Prostate gland (tissue), 2 donors: ENCODE measurements at regions not wholly inside any gene's neighbourhood (a gene's known extent, or its start where the extent isn't known, plus 50 kb on each side); places are given as distances from the start of the nearest gene placed in this dataset.

ENCODE experiments used
- POLR2A ChIP-seq: fragments of 450-650 bp; IDR thresholded peaks from one replicate; pipeline ENCODE4 v1.6.1; 2016; ENCODE audit warnings: antibody characterized with exemption, mild to moderate bottlenecking
- TF ChIP-seq, protein P1 (sequence below), 4 experiments: fragments of 200-600 bp in 2 of 4; fragments of 450-650 bp in 2 of 4; sonication (generic) in 2 of 4; IDR thresholded peaks; 1 replicate in 3 of 4; 2 replicates in 1 of 4; pipeline ENCODE4 v1.5.1; 2016 to 2019; ENCODE audit warnings: antibody characterized with exemption in 4 of 4, mild to moderate bottlenecking in 2 of 4, moderate library complexity in 2 of 4

DNA sequence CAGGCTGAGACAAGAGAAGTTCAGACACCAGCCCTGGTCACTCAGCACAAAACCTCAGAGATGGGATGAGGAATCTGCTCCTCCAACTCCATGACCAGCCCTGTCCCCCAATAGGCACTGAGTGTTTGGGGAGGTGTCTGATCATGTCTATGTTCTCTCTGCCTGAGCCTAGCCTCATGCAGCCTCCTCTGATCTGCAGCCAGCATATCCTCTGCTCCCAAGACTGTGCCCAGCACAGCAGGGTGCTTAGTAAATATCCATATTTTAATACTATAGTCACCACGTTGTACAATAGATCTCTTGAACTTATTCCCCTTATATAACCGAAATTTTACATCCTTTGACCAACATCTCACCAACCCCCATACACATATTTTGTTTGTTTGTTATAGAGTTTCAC lies 202.9 kb downstream of the MATN1 start:
- TF ChIP-seq POLR2A, result no peak
- TF ChIP-seq, protein P1, sequence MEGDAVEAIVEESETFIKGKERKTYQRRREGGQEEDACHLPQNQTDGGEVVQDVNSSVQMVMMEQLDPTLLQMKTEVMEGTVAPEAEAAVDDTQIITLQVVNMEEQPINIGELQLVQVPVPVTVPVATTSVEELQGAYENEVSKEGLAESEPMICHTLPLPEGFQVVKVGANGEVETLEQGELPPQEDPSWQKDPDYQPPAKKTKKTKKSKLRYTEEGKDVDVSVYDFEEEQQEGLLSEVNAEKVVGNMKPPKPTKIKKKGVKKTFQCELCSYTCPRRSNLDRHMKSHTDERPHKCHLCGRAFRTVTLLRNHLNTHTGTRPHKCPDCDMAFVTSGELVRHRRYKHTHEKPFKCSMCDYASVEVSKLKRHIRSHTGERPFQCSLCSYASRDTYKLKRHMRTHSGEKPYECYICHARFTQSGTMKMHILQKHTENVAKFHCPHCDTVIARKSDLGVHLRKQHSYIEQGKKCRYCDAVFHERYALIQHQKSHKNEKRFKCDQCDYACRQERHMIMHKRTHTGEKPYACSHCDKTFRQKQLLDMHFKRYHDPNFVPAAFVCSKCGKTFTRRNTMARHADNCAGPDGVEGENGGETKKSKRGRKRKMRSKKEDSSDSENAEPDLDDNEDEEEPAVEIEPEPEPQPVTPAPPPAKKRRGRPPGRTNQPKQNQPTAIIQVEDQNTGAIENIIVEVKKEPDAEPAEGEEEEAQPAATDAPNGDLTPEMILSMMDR (IDR thresholded peaks at IDR 0.05), result no peak
